ENCODE measurements at regions not wholly inside any gene's neighbourhood (a gene's known extent, or its start where the extent isn't known, plus 50 kb on each side); places are given as distances from the start of the nearest gene placed in this dataset.
"Not testable (repeated sequence)": the region's sequence is repeated elsewhere in the genome, so short reads cannot be mapped to it uniquely, and the experiment has no call there.

GRCh38 chr4:27964095-27964494 lies 1103.5 kb downstream of the STIM2 start:
- DNase-seq (ENCODE audit: low spot score) = no peak

DNA sequence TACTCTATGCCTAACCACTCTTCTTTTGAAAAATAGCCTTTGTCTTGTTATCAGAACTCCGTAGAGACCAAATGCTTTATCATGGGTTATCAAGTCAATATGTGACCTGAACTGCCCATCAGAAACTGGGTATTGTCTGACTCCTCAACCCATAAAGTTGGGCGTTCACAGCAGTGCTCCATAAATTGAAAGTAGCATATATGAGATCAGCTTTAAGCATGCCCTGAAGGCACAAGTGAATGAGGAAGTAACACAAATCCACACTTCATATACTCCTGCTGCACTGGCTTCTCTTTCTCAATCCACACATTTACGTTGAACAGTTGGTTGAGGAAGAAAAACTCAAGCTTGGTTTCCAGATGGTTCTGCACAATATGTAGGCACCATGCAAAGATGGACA lies 1106.0 kb downstream of the STIM2 start:
- DNase-seq (ENCODE audit: low spot score) = no peak

GRCh38 chr4:27973056-27973455 lies 1112.4 kb downstream of the STIM2 start:
- no peak for DNase-seq (ENCODE audit: low spot score)

DNA sequence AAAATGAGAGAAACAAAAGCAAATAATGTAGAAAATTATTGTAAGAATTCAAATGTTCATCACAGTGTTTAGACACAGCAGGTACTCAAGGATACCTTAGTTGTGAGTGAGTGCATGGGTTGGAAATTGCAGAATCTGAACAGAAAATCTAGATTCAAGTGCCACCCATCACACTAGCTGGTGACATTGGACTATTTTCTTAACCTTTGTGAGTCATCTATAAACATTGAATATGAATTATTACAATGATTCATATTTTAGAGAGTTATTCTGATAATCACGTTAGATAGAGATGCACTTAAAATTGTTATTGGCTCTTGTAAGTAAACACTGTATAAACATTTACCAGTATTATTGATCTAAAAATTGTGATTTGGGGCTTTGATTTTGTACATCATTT lies 1113.1 kb downstream of the STIM2 start:
- DNase-seq (ENCODE audit: low spot score) = no peak

DNA sequence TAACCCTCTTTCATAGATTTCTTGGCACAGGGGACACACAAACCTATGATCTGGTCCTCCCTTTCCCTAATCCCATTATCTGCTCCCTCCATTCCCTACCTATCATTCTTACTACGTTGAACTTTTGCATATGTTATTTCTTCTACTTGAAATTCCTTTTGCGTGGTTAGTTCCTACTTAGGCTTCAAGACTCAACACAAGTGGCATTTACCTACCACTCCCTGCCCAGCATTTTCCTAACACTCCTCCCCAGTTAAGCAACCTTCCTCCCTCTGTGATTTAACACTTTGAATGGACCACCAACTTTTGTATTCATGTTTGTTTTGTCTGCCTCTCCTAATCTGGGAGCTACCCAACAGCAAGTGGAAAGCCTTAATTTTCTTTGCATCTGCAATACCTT lies 1113.7 kb downstream of the STIM2 start:
- no peak for DNase-seq (ENCODE audit: low spot score)

GRCh38 chr4:27974881-27975280 lies 1114.2 kb downstream of the STIM2 start:
- not testable (repeated sequence) for DNase-seq (ENCODE audit: low spot score)

DNA sequence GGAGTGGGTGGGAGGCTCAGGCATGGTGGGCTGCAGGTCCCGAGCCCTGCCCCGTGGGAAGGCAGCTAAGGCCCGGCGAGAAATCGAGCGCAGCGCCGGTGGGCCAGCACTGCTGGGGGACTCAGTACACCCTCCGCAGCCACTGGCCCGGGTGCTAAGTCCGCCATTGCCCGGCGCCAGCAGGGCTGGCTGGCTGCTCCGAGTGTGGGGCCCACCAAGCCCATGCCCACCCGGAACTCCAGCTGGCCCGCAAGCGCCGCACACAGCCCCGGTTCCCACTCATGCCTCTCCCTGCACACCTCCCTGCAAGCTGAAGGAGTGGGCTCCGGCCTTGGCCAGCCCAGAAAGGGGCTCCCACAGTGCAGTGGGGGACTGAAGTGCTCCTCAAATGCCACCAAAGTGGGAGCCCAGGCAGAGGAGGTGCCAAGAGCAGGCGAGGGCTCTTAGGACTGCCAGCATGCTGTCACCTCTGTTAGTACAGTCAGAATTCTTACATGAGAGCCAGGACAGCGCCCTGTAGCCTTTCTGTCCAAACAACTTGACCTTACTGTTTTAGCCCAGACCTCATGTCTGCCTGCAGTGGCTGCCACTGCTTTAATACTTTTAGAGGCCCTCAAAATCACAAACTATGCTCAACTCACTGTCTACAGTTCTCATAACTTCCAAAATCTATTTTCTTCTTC lies 1117.9 kb downstream of the STIM2 start:
- DNase-seq (ENCODE audit: low spot score) = not testable (repeated sequence)

DNA sequence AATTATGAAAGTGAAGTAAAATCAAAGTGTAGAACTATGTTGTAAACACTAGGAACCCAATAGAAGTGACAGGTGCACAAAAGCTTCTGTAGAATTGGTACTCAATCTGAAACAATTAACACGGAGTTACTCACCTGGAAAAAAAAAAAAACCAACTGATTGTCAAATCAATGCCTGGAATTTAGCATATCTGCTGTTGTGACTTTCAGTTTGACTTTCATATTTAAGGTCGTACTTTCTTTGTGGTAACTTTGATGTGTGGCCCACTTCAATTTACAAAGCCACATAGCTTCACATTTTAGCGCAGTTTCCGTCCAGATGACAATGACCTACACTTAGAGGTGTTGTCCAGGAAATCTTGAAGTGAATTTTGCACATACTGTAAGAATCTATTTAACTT lies 1124.9 kb downstream of the STIM2 start:
- DNase-seq (ENCODE audit: low spot score) = no peak

DNA sequence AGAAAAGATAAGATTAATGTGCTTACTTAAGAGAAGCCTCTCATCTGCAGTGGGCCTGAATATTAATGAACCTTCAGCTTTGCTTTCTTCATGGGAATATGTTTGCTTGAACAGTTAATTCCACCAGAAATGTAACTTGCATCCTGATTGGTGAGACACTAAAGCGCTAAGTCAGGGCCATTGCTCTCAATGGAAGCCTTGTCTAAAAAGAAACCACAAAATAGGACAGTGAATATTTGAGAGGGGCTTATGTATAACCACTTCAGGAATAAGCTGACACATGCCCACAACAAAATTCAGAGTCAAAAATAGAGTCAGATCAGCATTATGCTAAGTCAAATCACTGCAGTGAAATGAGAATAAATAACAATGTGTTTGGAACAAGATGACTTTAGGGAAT lies 1125.8 kb downstream of the STIM2 start:
- DNase-seq (ENCODE audit: low spot score) = no peak

DNA sequence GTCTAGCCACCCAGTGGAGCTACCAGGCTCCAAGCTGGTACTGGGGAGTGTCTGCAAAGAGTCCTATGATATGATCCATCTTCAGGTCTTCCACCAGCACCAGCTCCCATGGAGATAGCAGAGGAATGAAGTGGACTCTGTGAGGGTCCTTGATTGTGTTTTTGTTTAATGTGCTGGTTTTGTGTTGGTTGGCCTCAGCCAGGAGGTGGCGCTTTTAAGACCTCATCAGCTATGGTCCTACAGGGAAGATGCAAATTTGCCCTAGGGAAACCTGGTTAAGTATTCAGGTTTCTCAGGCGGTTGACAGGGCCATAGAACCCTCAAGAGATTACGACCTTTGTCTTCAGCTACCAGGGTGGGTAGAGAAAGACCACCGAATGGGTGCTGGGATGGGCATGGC lies 1141.1 kb downstream of the STIM2 start:
- no peak for DNase-seq (ENCODE audit: low spot score)

DNA sequence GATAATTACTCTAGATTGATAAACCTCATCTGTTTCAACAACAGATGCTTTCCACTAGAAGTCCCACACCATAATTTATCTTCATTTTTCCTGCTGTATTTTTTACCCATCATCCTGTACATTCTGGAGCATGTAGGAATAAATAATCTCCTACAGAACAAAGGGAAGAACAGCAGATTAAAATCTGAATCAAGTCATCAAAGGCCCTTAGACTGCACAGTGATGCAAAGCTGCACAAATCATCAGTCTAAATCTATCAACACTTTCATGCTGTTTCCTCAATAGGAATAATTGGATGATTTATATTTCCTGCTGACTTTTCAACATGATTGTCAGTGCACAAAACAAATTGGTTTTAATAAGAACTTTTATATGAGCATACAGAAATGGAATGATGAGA lies 1143.9 kb downstream of the STIM2 start:
- no peak for DNase-seq (ENCODE audit: low spot score)

DNA sequence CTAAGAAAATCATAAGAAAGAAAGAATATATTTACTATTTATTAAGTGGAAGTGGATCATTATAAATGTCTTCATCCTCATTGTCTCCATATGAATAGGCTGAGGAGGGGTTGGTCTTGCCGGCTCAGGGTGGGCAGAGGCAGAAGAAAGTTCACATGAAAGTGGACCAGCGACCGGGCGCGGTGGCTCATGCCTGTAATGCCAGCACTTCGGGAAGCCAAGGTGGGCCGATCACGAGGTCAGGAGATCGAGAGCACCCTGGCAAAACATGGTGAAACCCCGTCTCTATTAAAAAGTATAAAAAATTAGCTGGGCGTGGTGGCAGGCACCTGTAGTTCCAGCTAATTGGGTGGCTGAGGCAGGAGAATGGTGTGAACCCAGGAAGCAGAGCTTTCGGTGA lies 1145.4 kb downstream of the STIM2 start:
- no peak for DNase-seq (ENCODE audit: low spot score)

- no peak for DNase-seq (ENCODE audit: low spot score)
Measured at GRCh38 chr4:28007693-28008092, 1147.1 kb downstream of the STIM2 start.

DNA sequence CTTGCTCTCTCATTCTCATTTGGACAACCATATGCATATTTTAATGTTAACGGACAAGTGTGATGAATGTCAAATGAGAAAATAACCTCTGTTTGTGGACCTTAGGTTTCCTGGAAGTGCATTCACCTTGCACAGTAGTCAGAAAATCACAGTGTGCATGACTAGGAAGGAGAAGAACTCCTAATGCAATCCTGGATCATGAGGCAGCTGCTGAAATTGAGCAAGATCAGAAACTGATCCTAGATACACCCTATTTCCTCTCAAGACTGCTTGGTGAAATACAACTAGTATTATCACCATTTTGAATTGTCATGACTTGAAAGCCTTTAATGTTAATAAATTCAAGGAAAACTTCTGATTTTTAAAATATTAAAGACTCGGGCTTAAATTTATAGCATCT lies 1148.9 kb downstream of the STIM2 start:
- no peak for DNase-seq (ENCODE audit: low spot score)

GRCh38 chr4:28010577-28011240 lies 1150.1 kb downstream of the STIM2 start:
- DNase-seq (ENCODE audit: low spot score) = no peak

GRCh38 chr4:28014469-28014868 lies 1153.8 kb downstream of the STIM2 start:
- no peak for DNase-seq (ENCODE audit: low spot score)

- no peak for DNase-seq (ENCODE audit: low spot score)
Measured at GRCh38 chr4:28015996-28016395, 1155.4 kb downstream of the STIM2 start.

DNA sequence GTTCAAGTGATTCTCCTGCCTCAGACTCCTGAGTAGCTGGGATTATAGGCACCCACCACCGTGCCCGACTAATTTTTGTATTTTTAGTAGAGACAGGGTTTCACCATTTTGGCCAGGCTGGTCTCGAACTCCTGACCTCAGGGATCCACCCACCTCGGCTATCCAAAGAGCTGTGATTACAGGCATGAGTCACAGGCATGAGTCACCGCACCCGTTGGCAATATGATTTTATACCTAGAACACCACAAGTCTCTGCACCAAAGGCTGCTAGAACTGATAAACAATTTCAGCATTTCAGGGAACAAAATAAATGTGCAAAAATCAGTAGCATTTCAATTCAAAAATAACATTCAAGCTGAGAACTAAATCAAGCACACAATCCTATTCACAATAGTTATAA lies 1177.6 kb downstream of the STIM2 start:
- not testable (repeated sequence) for DNase-seq (ENCODE audit: low spot score)

GRCh38 chr4:28062562-28062961 lies 1201.9 kb downstream of the STIM2 start:
- DNase-seq (ENCODE audit: low spot score) = no peak

GRCh38 chr4:28073860-28074555 lies 1213.4 kb downstream of the STIM2 start:
- DNase-seq (ENCODE audit: low spot score) = no peak

- DNase-seq (ENCODE audit: low spot score) = no peak
Measured at GRCh38 chr4:28075401-28075956, 1214.8 kb downstream of the STIM2 start.

DNA sequence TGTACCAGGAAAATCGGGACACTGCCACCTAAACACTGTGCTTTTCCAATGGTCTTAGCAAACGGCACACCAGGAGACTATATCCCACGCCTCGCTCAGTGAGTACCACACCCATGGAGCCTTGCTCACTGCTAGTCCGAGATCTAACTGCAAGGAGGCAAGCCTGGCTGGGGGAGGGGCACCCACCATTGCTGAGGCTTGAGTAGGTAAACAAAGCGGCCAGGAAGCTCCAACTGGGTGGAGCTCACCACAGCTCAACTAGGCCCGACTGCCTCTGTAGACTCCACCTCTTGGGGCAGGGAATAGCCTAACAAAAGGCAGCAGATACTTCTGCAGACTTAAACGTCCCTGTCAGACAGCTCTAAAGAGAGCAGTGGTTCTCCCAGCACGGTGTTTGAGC lies 1216.6 kb downstream of the STIM2 start:
- not testable (repeated sequence) for DNase-seq (ENCODE audit: low spot score)
